ENCODE measurements at regions not wholly inside any gene's neighbourhood (a gene's known extent, or its start where the extent isn't known, plus 50 kb on each side); places are given as distances from the start of the nearest gene placed in this dataset.

DNA sequence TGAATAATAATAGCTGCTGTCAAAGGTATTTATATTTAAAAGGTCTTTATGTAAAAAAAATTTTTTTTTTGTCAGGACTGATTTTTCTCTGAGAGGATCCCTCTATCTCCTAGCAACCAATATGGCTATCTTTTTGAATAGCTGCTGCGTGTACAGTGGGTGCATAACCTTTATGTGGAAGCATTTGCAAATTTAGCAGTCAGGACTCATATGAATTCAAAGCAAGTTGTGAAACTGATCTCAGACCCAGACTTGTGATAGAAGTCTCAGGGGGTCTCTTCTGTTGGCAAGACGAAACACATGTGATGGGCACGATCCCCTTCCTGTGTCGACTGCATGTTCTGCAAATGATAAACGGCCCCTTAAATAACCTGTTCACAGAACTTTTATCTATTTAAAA is 114.1 kb upstream of the ARGLU1 start (continued):
- no peak for TF ChIP-seq MTA2 (IDR thresholded peaks at IDR 0.05; ENCODE audit: low read depth)

DNA sequence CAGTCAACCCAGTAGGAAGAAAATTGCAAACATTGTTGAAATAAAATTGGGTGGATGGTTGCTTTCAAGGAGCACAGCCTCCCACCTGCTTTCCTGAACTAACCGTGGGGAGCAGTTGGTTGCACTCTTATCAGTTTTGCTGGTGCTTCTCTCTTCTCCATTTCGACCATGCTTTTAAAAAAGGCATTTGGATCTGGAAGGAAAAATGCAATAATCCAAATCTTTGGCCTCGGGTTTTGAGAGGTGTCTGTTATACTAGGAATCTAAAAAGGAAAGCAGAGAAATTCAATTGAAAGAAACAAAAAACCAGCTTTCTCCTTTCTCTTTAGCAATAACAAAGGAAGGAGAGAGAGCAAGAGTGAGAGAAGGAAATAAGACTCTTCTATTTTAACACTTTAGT is 113.6 kb upstream of the ARGLU1 start:
- no peak overlapping the region for H3K27ac ChIP-seq (ENCODE audit: extremely low read depth, low read depth, low read length)
- no peaks in the 10 kb centered on the region for H3K27me3 ChIP-seq (ENCODE audit: control insufficient read depth in 2 of 2, insufficient read depth in 2 of 2, low read length in 2 of 2)
- H2AFZ ChIP-seq (ENCODE audit: low read depth, low read length): no peak overlapping the region
- FAIRE-seq (no peak), DNase-seq (ENCODE audit: extremely low read depth in 1 of 4, low spot score in 3 of 4) (no peak), ATAC-seq (no peak)
- no peak overlapping the region for H3K9ac ChIP-seq (ENCODE audit: insufficient read depth in 1 of 2, low read depth in 2 of 2, low read length in 2 of 2)
- no peaks in the 10 kb centered on the region for H3K79me2 ChIP-seq (ENCODE audit: control insufficient read depth, insufficient read depth, low read length)
- no peaks in the 10 kb centered on the region for H3K9me3 ChIP-seq (replicated peaks; ENCODE audit: control insufficient read depth, insufficient read depth, low read depth, low read length)
- H3K4me2 ChIP-seq (ENCODE audit: insufficient read depth, low read length): no peak overlapping the region
- no TSS peak for BruUV-seq (replicated peaks)
- ChIA-PET POLR2A (no interaction called here), CTCF (ENCODE audit: low intra/inter-chr PET ratio) (no interaction called here)
- H3K4me3 ChIP-seq: no peak overlapping the region
- no peaks in the 10 kb centered on the region for H3K36me3 ChIP-seq (ENCODE audit: control insufficient read depth, insufficient read depth, low read length)
- WGBS (ENCODE audit: insufficient coverage, low coverage, missing lambda C conversion rate): 0% methylated on average over 3 of the region's 3 CpGs
- H4K20me1 ChIP-seq (replicated peaks; ENCODE audit: control insufficient read depth, insufficient read depth, low read length): no peaks in the 10 kb centered on the region
- in situ Hi-C loops (cut with MboI): no loop called here
- intact Hi-C loops (cut with micrococcal nuclease): no loop called here
- no peaks in the 10 kb centered on the region for H3K9me1 ChIP-seq (ENCODE audit: control insufficient read depth, insufficient read depth, low read length)
- no peaks in the 10 kb centered on the region; a peak in 1 of 5 replicates for H3K4me1 ChIP-seq (replicated peaks in 1 of 2; ENCODE audit: control insufficient read depth in 2 of 2, insufficient read depth in 2 of 2, low read length in 2 of 2)
- TF ChIP-seq, protein P1, sequence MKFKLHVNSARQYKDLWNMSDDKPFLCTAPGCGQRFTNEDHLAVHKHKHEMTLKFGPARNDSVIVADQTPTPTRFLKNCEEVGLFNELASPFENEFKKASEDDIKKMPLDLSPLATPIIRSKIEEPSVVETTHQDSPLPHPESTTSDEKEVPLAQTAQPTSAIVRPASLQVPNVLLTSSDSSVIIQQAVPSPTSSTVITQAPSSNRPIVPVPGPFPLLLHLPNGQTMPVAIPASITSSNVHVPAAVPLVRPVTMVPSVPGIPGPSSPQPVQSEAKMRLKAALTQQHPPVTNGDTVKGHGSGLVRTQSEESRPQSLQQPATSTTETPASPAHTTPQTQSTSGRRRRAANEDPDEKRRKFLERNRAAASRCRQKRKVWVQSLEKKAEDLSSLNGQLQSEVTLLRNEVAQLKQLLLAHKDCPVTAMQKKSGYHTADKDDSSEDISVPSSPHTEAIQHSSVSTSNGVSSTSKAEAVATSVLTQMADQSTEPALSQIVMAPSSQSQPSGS (CRISPR knock-in tag; IDR thresholded peaks at IDR 0.05): no peak
- TF ChIP-seq, protein P2, sequence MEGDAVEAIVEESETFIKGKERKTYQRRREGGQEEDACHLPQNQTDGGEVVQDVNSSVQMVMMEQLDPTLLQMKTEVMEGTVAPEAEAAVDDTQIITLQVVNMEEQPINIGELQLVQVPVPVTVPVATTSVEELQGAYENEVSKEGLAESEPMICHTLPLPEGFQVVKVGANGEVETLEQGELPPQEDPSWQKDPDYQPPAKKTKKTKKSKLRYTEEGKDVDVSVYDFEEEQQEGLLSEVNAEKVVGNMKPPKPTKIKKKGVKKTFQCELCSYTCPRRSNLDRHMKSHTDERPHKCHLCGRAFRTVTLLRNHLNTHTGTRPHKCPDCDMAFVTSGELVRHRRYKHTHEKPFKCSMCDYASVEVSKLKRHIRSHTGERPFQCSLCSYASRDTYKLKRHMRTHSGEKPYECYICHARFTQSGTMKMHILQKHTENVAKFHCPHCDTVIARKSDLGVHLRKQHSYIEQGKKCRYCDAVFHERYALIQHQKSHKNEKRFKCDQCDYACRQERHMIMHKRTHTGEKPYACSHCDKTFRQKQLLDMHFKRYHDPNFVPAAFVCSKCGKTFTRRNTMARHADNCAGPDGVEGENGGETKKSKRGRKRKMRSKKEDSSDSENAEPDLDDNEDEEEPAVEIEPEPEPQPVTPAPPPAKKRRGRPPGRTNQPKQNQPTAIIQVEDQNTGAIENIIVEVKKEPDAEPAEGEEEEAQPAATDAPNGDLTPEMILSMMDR (IDR thresholded peaks at IDR 0.05 in 2 of 3, conservative IDR thresholded peaks at IDR 0.05 in 1 of 3; ENCODE audit: insufficient read depth in 2 of 3, low read depth in 1 of 3, low read length in 3 of 3): no peak
- no peak for TF ChIP-seq ZNF584 (CRISPR knock-in tag; IDR thresholded peaks at IDR 0.05; ENCODE audit: low read depth)
- TF ChIP-seq NCOR1 (IDR thresholded peaks at IDR 0.05): no peak
- TF ChIP-seq, protein P3, sequence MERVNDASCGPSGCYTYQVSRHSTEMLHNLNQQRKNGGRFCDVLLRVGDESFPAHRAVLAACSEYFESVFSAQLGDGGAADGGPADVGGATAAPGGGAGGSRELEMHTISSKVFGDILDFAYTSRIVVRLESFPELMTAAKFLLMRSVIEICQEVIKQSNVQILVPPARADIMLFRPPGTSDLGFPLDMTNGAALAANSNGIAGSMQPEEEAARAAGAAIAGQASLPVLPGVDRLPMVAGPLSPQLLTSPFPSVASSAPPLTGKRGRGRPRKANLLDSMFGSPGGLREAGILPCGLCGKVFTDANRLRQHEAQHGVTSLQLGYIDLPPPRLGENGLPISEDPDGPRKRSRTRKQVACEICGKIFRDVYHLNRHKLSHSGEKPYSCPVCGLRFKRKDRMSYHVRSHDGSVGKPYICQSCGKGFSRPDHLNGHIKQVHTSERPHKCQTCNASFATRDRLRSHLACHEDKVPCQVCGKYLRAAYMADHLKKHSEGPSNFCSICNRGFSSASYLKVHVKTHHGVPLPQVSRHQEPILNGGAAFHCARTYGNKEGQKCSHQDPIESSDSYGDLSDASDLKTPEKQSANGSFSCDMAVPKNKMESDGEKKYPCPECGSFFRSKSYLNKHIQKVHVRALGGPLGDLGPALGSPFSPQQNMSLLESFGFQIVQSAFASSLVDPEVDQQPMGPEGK (CRISPR knock-in tag; IDR thresholded peaks at IDR 0.05; ENCODE audit: borderline replicate concordance): no peak
- no peak for TF ChIP-seq JUNB (CRISPR knock-in tag; conservative IDR thresholded peaks at IDR 0.05)
- TF ChIP-seq, protein P4, sequence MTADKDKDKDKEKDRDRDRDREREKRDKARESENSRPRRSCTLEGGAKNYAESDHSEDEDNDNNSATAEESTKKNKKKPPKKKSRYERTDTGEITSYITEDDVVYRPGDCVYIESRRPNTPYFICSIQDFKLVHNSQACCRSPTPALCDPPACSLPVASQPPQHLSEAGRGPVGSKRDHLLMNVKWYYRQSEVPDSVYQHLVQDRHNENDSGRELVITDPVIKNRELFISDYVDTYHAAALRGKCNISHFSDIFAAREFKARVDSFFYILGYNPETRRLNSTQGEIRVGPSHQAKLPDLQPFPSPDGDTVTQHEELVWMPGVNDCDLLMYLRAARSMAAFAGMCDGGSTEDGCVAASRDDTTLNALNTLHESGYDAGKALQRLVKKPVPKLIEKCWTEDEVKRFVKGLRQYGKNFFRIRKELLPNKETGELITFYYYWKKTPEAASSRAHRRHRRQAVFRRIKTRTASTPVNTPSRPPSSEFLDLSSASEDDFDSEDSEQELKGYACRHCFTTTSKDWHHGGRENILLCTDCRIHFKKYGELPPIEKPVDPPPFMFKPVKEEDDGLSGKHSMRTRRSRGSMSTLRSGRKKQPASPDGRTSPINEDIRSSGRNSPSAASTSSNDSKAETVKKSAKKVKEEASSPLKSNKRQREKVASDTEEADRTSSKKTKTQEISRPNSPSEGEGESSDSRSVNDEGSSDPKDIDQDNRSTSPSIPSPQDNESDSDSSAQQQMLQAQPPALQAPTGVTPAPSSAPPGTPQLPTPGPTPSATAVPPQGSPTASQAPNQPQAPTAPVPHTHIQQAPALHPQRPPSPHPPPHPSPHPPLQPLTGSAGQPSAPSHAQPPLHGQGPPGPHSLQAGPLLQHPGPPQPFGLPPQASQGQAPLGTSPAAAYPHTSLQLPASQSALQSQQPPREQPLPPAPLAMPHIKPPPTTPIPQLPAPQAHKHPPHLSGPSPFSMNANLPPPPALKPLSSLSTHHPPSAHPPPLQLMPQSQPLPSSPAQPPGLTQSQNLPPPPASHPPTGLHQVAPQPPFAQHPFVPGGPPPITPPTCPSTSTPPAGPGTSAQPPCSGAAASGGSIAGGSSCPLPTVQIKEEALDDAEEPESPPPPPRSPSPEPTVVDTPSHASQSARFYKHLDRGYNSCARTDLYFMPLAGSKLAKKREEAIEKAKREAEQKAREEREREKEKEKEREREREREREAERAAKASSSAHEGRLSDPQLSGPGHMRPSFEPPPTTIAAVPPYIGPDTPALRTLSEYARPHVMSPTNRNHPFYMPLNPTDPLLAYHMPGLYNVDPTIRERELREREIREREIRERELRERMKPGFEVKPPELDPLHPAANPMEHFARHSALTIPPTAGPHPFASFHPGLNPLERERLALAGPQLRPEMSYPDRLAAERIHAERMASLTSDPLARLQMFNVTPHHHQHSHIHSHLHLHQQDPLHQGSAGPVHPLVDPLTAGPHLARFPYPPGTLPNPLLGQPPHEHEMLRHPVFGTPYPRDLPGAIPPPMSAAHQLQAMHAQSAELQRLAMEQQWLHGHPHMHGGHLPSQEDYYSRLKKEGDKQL (CRISPR knock-in tag; IDR thresholded peaks at IDR 0.05; ENCODE audit: borderline replicate concordance): no peak
- TF ChIP-seq ZNF3 (CRISPR knock-in tag; IDR thresholded peaks at IDR 0.05): no peak
- TF ChIP-seq TSC22D4 (tag; IDR thresholded peaks at IDR 0.05): no peak

Data from K562 (cell line).